Left ventricle myocardium inferior (tissue), 1 donor: ENCODE measurements at regions not wholly inside any gene's neighbourhood (a gene's known extent, or its start where the extent isn't known, plus 50 kb on each side); places are given as distances from the start of the nearest gene placed in this dataset.

Source experiments
- DNase-seq: peaks from one replicate; pipeline ENCODE4 v3.0.0-alpha.2; 2020
- H3K27ac ChIP-seq: fragments of 200-600 bp; replicated peaks from 2 replicates; pipeline ENCODE4 v1.8.0; 2021
- H3K27me3 ChIP-seq: fragments of 200-600 bp; 2 replicates; pipeline ENCODE4 v1.8.0; 2021; ENCODE audit warnings: low read depth
- H3K36me3 ChIP-seq: fragments of 200-600 bp; 2 replicates; pipeline ENCODE4 v1.8.0; 2021
- H3K4me1 ChIP-seq: fragments of 200-600 bp; 2 replicates; pipeline ENCODE4 v1.8.0; 2021
- H3K4me3 ChIP-seq: fragments of 200-600 bp; 2 replicates; pipeline ENCODE4 v1.8.0; 2021; ENCODE audit warnings: mild to moderate bottlenecking, moderate library complexity
- H3K9me3 ChIP-seq: fragments of 200-600 bp; replicated peaks from 2 replicates; pipeline ENCODE4 v1.8.0; 2021
- CTCF ChIP-seq: fragments of 200-600 bp; IDR thresholded peaks from 2 replicates; pipeline ENCODE4 v1.8.0; 2021; ENCODE audit warnings: antibody characterized with exemption, mild to moderate bottlenecking, borderline replicate concordance
- intact Hi-C: fragments of 100-400 bp; cut with micrococcal nuclease; formaldehyde crosslinking; loops from one replicate; pipeline ENCODE4 v1.11.0; 2022
- donor health status: DM: no; HTN: yes; CAD: no; lungs with severe emphysema.

- H3K4me3 ChIP-seq = no peak overlapping the region
- no peak for DNase-seq
- H3K4me1 ChIP-seq = no peaks in the 10 kb centered on the region
- no peaks in the 10 kb centered on the region for H3K27me3 ChIP-seq
- intact Hi-C loops = no loop called here
- H3K9me3 ChIP-seq = no peaks in the 10 kb centered on the region
- no peak overlapping the region for H3K27ac ChIP-seq
- H3K36me3 ChIP-seq = no peaks in the 10 kb centered on the region
- no peak for TF ChIP-seq CTCF
Measured at GRCh38 chrX:34377645-34378044, 245.5 kb upstream of the FAM47A start.

- no peak for TF ChIP-seq CTCF
- Histone ChIP-seq H3K27me3 (no peaks in the 10 kb centered on the region), H3K4me3 (no peak overlapping the region), H3K27ac (no peak overlapping the region), H3K4me1 (no peaks in the 10 kb centered on the region), H3K36me3 (no peaks in the 10 kb centered on the region), H3K9me3 (no peaks in the 10 kb centered on the region)
- DNase-seq = no peak
- intact Hi-C loops = no loop called here
Measured at GRCh38 chrX:34371754-34372153, 239.6 kb upstream of the FAM47A start.

GRCh38 chrX:34365471-34365870, 233.4 kb upstream of the FAM47A start:
- Histone ChIP-seq H3K4me3 (no peak overlapping the region), H3K9me3 (no peaks in the 10 kb centered on the region), H3K27ac (no peak overlapping the region), H3K4me1 (no peaks in the 10 kb centered on the region), H3K27me3 (no peaks in the 10 kb centered on the region), H3K36me3 (no peaks in the 10 kb centered on the region)
- no peak for DNase-seq
- peak; percentile 44 for TF ChIP-seq CTCF
- intact Hi-C loops = no loop called here

- DNase-seq = no peak
- intact Hi-C loops = no loop called here
Measured at GRCh38 chrX:34350561-34351335, 218.6 kb upstream of the FAM47A start.

GRCh38 chrX:34343001-34343400, 210.9 kb upstream of the FAM47A start:
- TF ChIP-seq CTCF = no peak
- H3K27me3 ChIP-seq = no peaks in the 10 kb centered on the region

More at GRCh38 chrX:34350561-34351335, 218.6 kb upstream of the FAM47A start:
- H3K36me3 ChIP-seq = no peaks in the 10 kb centered on the region
- H3K9me3 ChIP-seq = no peaks in the 10 kb centered on the region
- H3K4me1 ChIP-seq = no peaks in the 10 kb centered on the region
- no peak overlapping the region for H3K27ac ChIP-seq
- no peak overlapping the region for H3K4me3 ChIP-seq
- TF ChIP-seq CTCF = no peak
- H3K27me3 ChIP-seq = no peaks in the 10 kb centered on the region

More at GRCh38 chrX:34343001-34343400, 210.9 kb upstream of the FAM47A start:
- no peak overlapping the region for H3K4me3 ChIP-seq
- DNase-seq = no peak
- no peaks in the 10 kb centered on the region for H3K4me1 ChIP-seq
- no peaks in the 10 kb centered on the region for H3K9me3 ChIP-seq
- intact Hi-C loops = no loop called here
- H3K36me3 ChIP-seq = no peaks in the 10 kb centered on the region
- H3K27ac ChIP-seq = no peak overlapping the region
